ENCODE measurements at regions not wholly inside any gene's neighbourhood (a gene's known extent, or its start where the extent isn't known, plus 50 kb on each side); places are given as distances from the start of the nearest gene placed in this dataset.

DNA sequence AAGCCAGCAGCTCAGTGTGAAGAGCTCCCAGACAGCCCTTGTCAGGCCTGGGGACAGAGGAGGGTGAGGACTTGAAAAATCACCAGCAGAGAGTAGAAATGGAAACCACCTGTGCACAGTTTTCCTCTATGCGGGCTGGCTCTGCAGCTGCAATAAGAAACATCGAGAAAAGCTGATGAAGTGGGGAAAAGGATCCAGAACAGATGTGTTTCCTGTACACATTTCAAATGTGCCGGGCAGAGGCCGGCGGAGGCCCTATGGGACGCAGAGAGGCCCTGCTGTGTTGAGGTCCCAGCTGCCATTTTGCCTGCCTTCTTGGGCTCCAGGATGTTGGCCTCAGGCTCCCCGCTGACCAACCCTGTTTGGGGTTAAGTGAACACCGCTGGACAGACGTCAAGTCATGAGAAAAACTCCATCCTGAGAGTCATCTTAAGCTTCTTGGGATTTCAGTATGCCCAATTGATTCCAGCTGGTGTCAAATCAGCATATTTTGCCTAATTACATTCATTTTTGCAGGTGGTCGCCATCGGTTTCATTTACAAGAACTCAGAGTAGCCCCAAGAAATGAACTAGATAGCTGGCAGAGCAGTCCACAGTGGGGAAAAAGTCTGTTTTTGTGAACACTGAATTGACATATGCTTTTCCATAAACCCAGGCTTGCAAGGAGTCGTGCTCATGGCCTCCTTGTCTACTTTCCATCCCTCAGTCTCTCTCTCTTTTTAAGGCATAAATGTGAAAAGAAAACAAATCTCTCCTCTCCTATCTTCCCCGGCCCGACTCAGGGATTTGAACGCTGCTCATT is 150.4 kb upstream of the PHACTR3 start:
- DNase-seq: no peak
- Histone ChIP-seq H3K27me3 (ENCODE audit: control insufficient read depth, insufficient read depth, low read length) (no peaks in the 10 kb centered on the region), H3K36me3 (replicated peaks; ENCODE audit: control insufficient read depth, insufficient read depth, low read length) (no peaks in the 10 kb centered on the region), H3K4me3 (ENCODE audit: insufficient read depth, low read depth, low read length) (no peak overlapping the region)

DNA sequence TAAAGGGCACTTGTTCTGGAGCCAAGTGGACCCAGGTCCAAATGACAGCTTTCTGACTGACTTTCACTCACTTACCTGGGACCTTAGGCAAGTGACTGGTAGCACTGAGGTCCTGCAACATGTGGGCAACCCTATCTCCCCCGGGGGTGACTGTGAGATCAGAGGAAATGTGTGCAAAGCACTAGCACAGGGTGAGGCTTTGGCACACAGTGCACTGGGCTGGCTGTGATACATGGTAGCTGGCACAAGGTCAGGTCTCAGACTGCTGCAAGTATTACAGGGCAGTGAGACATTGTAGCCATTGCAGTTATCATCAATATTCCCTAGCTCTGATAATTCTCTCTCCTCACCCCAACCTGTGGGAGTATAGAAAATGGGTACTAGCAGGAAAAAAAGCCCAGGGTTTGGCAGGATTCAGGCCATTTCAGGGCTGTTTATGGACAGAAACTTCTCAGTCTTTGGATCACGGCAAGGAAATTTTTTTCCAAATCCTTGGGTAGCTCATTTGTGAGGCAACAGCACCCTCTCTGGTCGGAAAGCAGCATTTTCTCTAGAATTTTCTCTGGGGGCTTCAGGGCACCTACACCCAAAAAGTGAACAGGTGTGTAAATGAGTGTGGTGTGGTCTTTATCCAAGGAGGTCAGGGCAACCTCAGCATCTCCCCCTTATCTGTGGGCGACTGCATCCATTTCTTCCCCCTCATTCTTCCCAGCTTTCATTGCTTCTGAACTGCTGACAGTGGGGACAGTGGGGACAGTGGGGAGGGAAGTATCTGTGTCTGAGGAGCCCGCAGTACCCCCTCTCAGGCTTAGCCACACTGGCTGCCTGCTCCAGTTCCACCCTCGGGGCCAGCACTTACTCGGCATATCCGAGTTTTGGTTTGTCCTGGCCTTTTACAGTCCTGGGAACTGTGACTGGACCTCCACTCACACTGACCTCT is 148.7 kb upstream of the PHACTR3 start:
- DNase-seq: peak; percentile 80
- Histone ChIP-seq H3K4me3 (ENCODE audit: insufficient read depth, low read depth, low read length) (no peak overlapping the region), H3K27me3 (ENCODE audit: control insufficient read depth, insufficient read depth, low read length) (no peaks in the 10 kb centered on the region), H3K36me3 (replicated peaks; ENCODE audit: control insufficient read depth, insufficient read depth, low read length) (no peaks in the 10 kb centered on the region)

DNA sequence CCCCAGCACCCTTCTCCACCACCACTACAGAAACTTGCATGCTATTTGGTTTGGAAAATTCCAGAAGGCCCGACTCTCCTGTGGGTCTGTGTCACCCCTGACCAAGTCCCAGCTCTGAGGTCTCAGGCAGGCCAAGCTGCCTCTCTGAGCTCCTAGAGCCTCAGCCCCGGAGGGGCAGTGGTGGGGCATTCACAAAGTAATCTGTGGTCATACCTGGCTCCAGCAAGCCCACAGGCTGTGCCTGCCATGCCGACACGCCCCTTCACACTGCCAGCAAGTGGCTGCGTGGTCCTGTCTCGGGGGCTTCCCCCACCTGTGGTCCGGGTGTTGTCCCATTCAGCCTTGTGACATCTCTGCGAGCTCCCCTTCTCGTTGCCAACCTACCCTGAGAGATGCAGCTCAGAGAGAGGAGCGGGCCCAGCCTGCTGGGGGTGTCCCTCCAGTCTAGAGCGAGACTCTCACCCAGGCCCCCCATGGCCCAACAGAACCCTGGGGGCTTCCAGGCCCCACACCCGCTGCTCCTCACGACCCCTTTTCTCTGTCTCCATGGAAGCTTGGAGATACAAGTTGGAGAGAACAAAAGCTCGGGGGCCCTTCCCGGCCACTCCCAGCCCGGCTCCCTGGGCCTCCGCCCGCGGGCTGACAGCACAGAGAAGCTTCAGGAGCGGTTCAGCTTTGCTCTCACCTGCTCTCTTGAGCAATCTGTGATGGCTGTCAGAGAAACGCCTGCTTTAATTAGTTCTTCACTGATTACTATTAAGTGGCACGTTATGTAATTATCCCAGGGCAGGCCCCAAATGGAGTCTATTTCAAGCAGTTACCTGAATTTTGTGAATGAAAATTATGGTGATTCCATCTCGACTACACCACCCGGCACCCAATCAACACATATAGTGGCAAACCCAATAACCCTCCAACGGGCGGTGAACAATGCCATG is 147.7 kb upstream of the PHACTR3 start:
- Histone ChIP-seq H3K4me3 (ENCODE audit: insufficient read depth, low read depth, low read length) (no peak overlapping the region), H3K36me3 (replicated peaks; ENCODE audit: control insufficient read depth, insufficient read depth, low read length) (no peaks in the 10 kb centered on the region), H3K27me3 (ENCODE audit: control insufficient read depth, insufficient read depth, low read length) (no peaks in the 10 kb centered on the region)
- peak; percentile 51 for DNase-seq

DNA sequence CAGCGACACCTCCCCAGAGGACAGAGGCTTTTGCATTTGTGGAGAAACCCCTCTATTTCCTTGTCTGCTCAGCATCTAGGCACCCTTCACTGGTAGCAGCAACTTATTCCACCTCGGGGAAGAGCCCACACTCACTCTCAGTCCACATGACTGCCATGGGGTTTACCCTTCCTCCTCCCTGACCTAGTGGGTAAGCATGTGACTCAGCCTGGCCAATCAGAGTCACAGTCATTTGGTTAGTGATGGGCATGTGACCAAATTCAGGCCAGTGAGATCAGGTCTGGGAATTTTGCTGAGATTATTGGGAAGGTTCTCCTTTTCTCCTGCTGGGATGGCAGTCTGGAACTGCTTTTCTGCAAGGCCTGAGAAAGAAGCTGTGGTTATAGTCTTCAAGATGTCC is 145.7 kb upstream of the PHACTR3 start:
- no peak for DNase-seq
- Histone ChIP-seq H3K4me3 (ENCODE audit: insufficient read depth, low read depth, low read length) (no peak overlapping the region), H3K36me3 (replicated peaks; ENCODE audit: control insufficient read depth, insufficient read depth, low read length) (no peaks in the 10 kb centered on the region), H3K27me3 (ENCODE audit: control insufficient read depth, insufficient read depth, low read length) (no peaks in the 10 kb centered on the region)

DNA sequence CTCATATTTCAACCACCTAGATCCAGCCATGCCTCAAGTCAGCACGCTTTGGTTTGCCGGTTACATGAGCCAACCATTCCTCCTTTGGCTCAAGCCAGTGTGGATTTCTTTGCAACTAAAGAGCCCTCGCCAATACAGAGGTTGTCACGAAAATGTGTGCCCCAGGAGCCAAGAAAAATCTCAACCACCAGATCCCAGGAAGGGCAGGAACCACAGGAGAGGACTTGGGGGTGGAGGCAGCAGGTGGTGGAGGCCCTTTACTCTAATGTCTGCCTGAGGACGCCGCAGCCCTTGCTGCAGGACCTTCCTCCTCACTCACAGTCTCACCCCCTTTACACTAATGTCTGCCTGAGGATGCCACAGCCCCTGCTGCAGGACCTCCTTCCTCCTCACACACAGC is 144.8 kb upstream of the PHACTR3 start:
- Histone ChIP-seq H3K36me3 (replicated peaks; ENCODE audit: control insufficient read depth, insufficient read depth, low read length) (no peaks in the 10 kb centered on the region), H3K27me3 (ENCODE audit: control insufficient read depth, insufficient read depth, low read length) (no peaks in the 10 kb centered on the region), H3K4me3 (ENCODE audit: insufficient read depth, low read depth, low read length) (no peak overlapping the region)
- DNase-seq: no peak

DNA sequence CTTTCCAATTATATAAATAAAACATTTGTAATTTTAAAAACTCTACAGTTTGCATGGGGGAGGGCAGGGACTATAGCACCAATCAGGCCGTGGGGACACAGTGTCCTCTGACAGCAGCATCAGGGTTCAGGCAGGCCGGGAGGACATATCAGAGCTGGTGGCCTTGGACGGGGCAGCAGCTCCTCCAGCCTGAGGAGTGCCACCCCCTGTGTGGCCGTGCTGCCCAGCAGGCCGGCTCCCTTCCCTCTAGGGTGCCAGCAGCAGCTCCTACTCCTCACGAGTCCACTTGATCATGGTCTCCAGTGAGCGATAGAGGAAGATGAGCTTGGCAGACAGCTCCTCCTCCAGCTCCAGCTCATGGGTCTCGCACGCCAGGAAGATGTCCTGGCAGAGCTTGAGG is 144.0 kb upstream of the PHACTR3 start:
- DNase-seq: no peak
- Histone ChIP-seq H3K27me3 (ENCODE audit: control insufficient read depth, insufficient read depth, low read length) (no peaks in the 10 kb centered on the region; the same call in 1 of the 2 replicates), H3K4me3 (ENCODE audit: insufficient read depth, low read depth, low read length) (no peak overlapping the region), H3K36me3 (replicated peaks; ENCODE audit: control insufficient read depth, insufficient read depth, low read length) (no peaks in the 10 kb centered on the region)

DNA sequence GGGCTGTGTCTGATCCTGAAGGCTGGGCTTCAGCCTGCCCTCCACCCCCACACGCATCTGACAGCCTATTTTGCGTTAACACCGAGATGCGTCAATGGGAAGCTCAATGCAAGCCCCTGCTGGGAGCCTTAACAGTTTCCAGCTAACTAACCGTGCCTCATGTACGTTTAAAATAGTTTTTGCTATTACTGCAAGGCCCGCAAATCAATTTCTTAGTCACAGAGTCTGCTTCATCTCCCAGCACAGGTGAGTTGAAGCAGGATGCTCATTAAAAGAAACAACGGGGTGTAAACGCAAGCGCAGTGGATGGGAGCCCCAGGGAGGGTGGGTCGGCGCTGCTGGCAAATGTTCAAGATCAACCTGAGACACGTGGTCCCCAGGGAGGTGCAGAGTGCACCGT is 142.8 kb upstream of the PHACTR3 start:
- Histone ChIP-seq H3K36me3 (replicated peaks; ENCODE audit: control insufficient read depth, insufficient read depth, low read length) (no peaks in the 10 kb centered on the region), H3K4me3 (ENCODE audit: insufficient read depth, low read depth, low read length) (no peak overlapping the region), H3K27me3 (ENCODE audit: control insufficient read depth, insufficient read depth, low read length) (no peaks in the 10 kb centered on the region; the same call in 1 of the 2 replicates)
- DNase-seq: no peak

DNA sequence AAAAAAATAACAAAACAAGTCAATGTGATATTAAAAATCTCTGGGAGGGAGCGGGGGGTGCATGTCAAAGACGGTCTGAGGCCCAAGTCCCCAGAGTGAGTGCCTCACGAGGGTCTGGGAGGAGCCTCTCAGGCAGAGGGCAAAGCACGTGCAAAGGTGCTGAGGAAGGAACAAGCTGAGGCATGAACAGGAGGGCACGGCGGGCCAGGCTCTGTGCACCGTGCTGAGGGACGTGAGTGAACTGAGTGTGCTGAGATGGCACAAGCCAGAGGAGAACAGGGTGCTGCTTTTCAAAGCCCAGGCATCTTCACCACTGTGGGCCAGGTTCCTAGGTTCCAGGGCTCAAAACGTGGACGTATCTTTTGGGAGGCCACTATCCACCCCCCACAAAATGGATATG is 142.1 kb upstream of the PHACTR3 start:
- H3K4me3 ChIP-seq (ENCODE audit: insufficient read depth, low read depth, low read length): no peak overlapping the region
- DNase-seq: no peak
- no peaks in the 10 kb centered on the region for H3K36me3 ChIP-seq (replicated peaks; ENCODE audit: control insufficient read depth, insufficient read depth, low read length)
- H3K27me3 ChIP-seq (ENCODE audit: control insufficient read depth, insufficient read depth, low read length): no peaks in the 10 kb centered on the region; the same call in 1 of the 2 replicates

DNA sequence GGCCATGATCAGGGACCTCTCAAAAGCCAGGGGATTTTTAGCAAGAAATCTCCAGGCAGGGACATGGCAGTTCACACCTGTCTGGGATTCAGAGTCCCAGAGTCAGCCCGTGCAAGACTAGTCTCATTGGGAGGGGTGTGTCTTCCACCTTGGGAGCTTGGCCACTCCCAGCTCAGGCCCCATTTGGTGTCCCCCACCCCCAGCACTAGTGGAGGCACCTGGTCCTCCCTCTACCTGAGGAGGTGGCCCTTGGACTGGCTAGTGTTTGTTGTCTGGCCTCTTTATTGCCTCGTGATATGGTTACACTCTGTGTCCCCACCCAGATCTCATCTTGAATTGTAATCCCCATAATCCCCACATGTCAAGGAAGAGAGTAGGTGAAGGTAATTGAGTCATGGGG is 140.8 kb upstream of the PHACTR3 start:
- no peak overlapping the region for H3K4me3 ChIP-seq (ENCODE audit: insufficient read depth, low read depth, low read length)
- no peaks in the 10 kb centered on the region for H3K36me3 ChIP-seq (replicated peaks; ENCODE audit: control insufficient read depth, insufficient read depth, low read length)
- no peak for DNase-seq
- H3K27me3 ChIP-seq (ENCODE audit: control insufficient read depth, insufficient read depth, low read length): no peaks in the 10 kb centered on the region; the same call in 1 of the 2 replicates

DNA sequence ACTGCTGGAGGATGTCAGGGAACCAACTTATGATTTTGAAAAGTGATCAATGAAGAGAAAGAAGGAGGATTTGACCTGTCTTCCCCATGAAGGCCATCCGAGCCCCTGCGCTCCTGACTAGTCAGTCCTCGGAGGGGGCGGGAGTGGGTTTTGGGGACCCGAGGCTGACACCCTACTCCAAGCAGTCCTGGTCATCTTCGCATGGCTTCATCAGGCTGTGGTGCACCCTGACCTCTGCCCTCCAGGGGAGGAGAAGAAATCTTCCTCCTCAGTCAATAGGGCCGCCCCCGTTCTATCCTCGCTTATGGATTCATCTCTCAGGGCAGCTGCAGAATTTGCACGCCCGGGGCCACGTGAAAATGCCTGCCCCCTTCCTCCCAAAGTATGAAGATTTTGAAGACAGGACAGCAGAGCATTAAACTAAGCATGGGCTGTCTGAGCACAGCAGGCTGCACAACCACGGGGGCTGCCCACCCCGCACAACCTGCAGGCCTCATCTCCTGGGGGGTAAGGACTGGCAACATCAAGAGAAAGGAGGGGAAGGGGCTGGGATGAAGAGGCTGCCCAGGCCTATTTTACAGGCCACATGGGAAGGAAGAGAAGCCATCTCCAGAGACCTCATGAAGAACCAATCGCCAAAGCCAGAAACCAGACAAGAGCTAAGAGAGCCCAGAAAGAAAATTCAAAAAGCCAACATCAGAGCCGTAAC is 138.1 kb upstream of the PHACTR3 start:
- Histone ChIP-seq H3K4me3 (ENCODE audit: insufficient read depth, low read depth, low read length) (no peak overlapping the region), H3K27me3 (ENCODE audit: control insufficient read depth, insufficient read depth, low read length) (no peaks in the 10 kb centered on the region; the same call in 1 of the 2 replicates), H3K36me3 (replicated peaks; ENCODE audit: control insufficient read depth, insufficient read depth, low read length) (no peaks in the 10 kb centered on the region)
- DNase-seq: no peak

DNA sequence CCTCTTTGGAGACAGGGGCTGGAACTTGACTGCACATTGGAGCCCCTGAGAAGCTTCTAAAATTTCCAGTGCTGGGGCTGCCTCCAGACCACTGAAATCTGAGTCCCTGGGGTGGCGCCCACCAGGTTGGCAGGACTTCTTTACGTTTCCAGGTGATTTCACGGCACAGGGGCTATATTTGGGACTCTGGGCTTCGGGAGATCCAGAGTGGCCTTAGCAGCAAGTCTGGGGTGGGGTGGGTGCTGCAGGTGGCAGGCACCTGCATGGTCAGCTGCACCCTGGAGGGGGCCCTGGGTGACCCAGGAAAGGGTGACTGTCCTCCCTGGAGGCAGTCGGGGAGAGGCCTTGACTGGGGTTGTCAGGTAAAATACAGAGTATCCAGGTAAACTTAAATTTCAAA is 135.5 kb upstream of the PHACTR3 start:
- H3K4me3 ChIP-seq (ENCODE audit: insufficient read depth, low read depth, low read length): no peak overlapping the region
- no peaks in the 10 kb centered on the region; the same call in 1 of the 2 replicates for H3K27me3 ChIP-seq (ENCODE audit: control insufficient read depth, insufficient read depth, low read length)
- no peaks in the 10 kb centered on the region for H3K36me3 ChIP-seq (replicated peaks; ENCODE audit: control insufficient read depth, insufficient read depth, low read length)
- no peak for DNase-seq

DNA sequence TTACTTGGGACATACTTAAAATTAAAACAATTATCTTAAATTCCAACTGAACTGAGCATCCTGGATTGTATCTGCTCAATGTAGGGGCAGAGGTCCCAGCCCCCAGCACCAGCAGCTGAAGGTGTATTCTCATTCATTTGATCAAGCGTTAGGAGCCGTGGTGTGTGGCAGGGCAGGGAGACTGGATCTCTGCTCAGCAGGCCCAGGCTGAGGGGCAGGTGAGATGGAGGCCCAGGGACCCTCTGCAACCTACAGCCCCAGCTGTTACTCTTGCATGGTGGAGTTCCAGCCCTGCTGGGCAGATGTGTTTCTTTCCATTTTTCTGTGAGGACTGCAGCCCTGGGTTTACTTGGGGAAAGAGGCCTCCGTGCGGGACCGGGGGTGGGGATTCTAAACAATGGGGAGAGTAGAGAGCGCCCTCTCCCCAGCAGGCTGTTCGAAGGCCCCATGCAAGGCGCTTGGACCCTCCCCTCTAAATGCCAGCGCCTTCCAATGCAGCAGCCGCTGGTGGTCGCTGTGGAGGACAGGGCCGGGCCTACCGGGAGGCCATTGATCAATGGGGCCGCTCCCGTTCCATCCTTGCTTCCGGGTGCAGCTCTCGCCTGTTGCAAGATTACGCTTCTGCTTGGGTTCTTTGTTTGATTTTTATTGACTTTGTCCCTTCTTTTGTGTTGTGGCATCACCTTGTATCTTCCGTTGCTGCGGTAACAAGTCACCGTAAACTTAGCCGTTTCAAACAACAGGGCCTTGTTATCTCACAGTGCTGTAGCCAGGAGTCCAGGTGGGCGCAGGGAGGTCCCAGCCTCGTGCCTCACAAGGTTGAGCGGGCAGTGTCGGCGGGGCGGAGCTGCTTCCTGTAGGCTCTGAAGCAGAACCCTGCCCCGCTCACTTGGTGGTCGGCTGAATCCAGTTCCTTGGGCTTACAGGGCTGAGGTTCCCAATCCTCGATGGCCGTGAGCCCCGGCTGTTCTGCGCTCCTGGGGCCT is 134.8 kb upstream of the PHACTR3 start:
- DNase-seq: peak; percentile 87
- Histone ChIP-seq H3K4me3 (ENCODE audit: insufficient read depth, low read depth, low read length) (no peak overlapping the region), H3K36me3 (replicated peaks; ENCODE audit: control insufficient read depth, insufficient read depth, low read length) (no peaks in the 10 kb centered on the region), H3K27me3 (ENCODE audit: control insufficient read depth, insufficient read depth, low read length) (no peaks in the 10 kb centered on the region; the same call in 1 of the 2 replicates)

DNA sequence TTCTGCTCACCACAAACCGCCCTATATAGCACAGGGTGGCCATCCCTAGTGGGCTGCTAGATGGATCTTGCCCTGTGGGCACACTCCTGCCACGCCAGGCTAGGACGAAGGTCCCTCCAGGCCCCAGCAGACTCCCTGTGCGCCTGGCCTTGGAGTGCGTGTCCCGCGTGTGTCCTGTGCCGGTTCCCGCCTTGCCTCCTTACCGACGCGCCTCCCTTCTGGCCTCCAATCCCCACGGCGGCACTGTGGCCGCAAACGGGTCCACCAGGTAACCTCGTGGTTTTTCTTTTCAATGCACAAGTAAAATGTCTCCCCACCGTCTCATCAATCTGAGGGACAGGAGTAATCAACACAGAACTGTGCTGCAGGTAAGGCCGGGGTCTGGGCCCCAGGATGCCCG is 133.8 kb upstream of the PHACTR3 start:
- DNase-seq: no peak
- Histone ChIP-seq H3K27me3 (ENCODE audit: control insufficient read depth, insufficient read depth, low read length) (no peaks in the 10 kb centered on the region), H3K4me3 (ENCODE audit: insufficient read depth, low read depth, low read length) (no peak overlapping the region), H3K36me3 (replicated peaks; ENCODE audit: control insufficient read depth, insufficient read depth, low read length) (no peaks in the 10 kb centered on the region)

Measured in H7 (cell line).